ENCODE measurements at regions not wholly inside any gene's neighbourhood (a gene's known extent, or its start where the extent isn't known, plus 50 kb on each side); places are given as distances from the start of the nearest gene placed in this dataset.

GRCh38 chr10:3835770-3836169 is 50.8 kb upstream of the KLF6 start (continued):
- TF ChIP-seq OVOL2 (CRISPR knock-in tag; IDR thresholded peaks at IDR 0.05; ENCODE audit: borderline replicate concordance): no peak
- TF ChIP-seq NFATC4 (CRISPR knock-in tag; IDR thresholded peaks at IDR 0.05): no peak
- no peak for TF ChIP-seq ZNF121 (CRISPR knock-in tag; IDR thresholded peaks at IDR 0.05)
- TF ChIP-seq ARID4B (CRISPR knock-in tag; IDR thresholded peaks at IDR 0.05; ENCODE audit: borderline replicate concordance): no peak
- no peak for TF ChIP-seq ZNF532 (CRISPR knock-in tag; IDR thresholded peaks at IDR 0.05; ENCODE audit: borderline replicate concordance)
- no peak for TF ChIP-seq SOX15 (CRISPR knock-in tag; IDR thresholded peaks at IDR 0.05)
- TF ChIP-seq NFYB (CRISPR knock-in tag; conservative IDR thresholded peaks at IDR 0.05; ENCODE audit: low read depth): no peak
- TF ChIP-seq CREM (CRISPR knock-in tag; IDR thresholded peaks at IDR 0.05): no peak
- no peak for TF ChIP-seq FOXP1 (CRISPR knock-in tag; IDR thresholded peaks at IDR 0.05; ENCODE audit: borderline replicate concordance)
- TF ChIP-seq FOXP4 (CRISPR knock-in tag; IDR thresholded peaks at IDR 0.05): no peak

DNA sequence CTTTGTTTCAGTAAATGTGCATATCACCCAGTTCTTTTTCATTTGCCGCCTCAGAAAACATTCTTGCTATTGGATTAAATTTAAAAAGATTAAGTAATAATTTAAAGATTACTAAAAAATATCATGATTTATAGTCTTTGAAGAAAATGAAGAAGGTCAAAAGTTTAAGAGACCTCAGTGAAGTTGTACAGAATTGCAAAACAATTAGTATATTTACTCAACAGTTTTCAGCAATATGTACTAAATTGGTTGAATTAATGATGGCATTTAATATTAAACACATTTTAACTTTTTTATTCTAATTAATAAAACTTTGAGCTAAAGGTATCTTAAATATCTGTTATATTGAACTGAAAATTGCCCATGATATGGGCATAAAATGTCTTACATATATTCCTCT is 49.9 kb upstream of the KLF6 start:
- no peaks in the 10 kb centered on the region for H3K36me3 Mint-ChIP-seq
- ChIA-PET POLR2A (no interaction called here), CTCF (no interaction called here)
- H3K4me1 Mint-ChIP-seq: peaks cover 17% of the 10 kb centered on the region
- no peak for ATAC-seq
- DNase-seq (ENCODE audit: low spot score): no peak
- no peak overlapping the region for H3K27ac Mint-ChIP-seq
- TF ChIP-seq ZNF416 (CRISPR knock-in tag; IDR thresholded peaks at IDR 0.05) (no peak), TCF7 (CRISPR knock-in tag; IDR thresholded peaks at IDR 0.05; ENCODE audit: low read depth) (no peak), FOXK1 (CRISPR knock-in tag; IDR thresholded peaks at IDR 0.05) (no peak), NR2C2 (CRISPR knock-in tag; IDR thresholded peaks at IDR 0.05) (no peak)
- TF ChIP-seq, protein P1, sequence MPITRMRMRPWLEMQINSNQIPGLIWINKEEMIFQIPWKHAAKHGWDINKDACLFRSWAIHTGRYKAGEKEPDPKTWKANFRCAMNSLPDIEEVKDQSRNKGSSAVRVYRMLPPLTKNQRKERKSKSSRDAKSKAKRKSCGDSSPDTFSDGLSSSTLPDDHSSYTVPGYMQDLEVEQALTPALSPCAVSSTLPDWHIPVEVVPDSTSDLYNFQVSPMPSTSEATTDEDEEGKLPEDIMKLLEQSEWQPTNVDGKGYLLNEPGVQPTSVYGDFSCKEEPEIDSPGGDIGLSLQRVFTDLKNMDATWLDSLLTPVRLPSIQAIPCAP (CRISPR knock-in tag; IDR thresholded peaks at IDR 0.05): no peak
- TF ChIP-seq, protein P2, sequence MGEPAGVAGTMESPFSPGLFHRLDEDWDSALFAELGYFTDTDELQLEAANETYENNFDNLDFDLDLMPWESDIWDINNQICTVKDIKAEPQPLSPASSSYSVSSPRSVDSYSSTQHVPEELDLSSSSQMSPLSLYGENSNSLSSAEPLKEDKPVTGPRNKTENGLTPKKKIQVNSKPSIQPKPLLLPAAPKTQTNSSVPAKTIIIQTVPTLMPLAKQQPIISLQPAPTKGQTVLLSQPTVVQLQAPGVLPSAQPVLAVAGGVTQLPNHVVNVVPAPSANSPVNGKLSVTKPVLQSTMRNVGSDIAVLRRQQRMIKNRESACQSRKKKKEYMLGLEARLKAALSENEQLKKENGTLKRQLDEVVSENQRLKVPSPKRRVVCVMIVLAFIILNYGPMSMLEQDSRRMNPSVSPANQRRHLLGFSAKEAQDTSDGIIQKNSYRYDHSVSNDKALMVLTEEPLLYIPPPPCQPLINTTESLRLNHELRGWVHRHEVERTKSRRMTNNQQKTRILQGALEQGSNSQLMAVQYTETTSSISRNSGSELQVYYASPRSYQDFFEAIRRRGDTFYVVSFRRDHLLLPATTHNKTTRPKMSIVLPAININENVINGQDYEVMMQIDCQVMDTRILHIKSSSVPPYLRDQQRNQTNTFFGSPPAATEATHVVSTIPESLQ (CRISPR knock-in tag; IDR thresholded peaks at IDR 0.05): no peak
- no peaks in the 10 kb centered on the region for H3K27me3 Mint-ChIP-seq (ENCODE audit: low read depth)
- H3K9me3 Mint-ChIP-seq: no peaks in the 10 kb centered on the region
- no peak overlapping the region for H3K4me3 Mint-ChIP-seq
